ENCODE measurements at regions not wholly inside any gene's neighbourhood (a gene's known extent, or its start where the extent isn't known, plus 50 kb on each side); places are given as distances from the start of the nearest gene placed in this dataset.

GRCh38 chr3:165544432-165544831 lies 292.8 kb downstream of the BCHE start:
- no peak for DNase-seq (ENCODE audit: extremely low read depth in 1 of 4, low spot score in 3 of 4)
- 1% methylated on average over 7 of the region's 7 CpGs for WGBS (ENCODE audit: insufficient coverage, low coverage, missing lambda C conversion rate)
- CTCF ChIA-PET (ENCODE audit: low intra/inter-chr PET ratio), result no interaction called here

More at GRCh38 chr3:165544432-165544831, 292.8 kb downstream of the BCHE start:
- Histone ChIP-seq H2AFZ (ENCODE audit: low read depth, low read length) (no peak overlapping the region), H3K4me1 (replicated peaks in 1 of 2; ENCODE audit: control insufficient read depth in 2 of 2, insufficient read depth in 2 of 2, low read length in 2 of 2) (no peaks in the 10 kb centered on the region), H3K27me3 (ENCODE audit: control insufficient read depth in 2 of 2, insufficient read depth in 2 of 2, low read length in 2 of 2) (no peaks in the 10 kb centered on the region), H3K9me3 (replicated peaks; ENCODE audit: control insufficient read depth, insufficient read depth, low read depth, low read length) (no peaks in the 10 kb centered on the region), H3K9ac (ENCODE audit: insufficient read depth in 1 of 2, low read depth in 2 of 2, low read length in 2 of 2) (no peak overlapping the region), H3K36me3 (ENCODE audit: control insufficient read depth, insufficient read depth, low read length) (no peaks in the 10 kb centered on the region), H4K20me1 (replicated peaks; ENCODE audit: control insufficient read depth, insufficient read depth, low read length) (no peaks in the 10 kb centered on the region), H3K4me3 (no peak overlapping the region), H3K9me1 (ENCODE audit: control insufficient read depth, insufficient read depth, low read length) (no peaks in the 10 kb centered on the region), H3K4me2 (ENCODE audit: insufficient read depth, low read length) (no peak overlapping the region), H3K27ac (ENCODE audit: extremely low read depth, low read depth, low read length) (no peak overlapping the region), H3K79me2 (ENCODE audit: control insufficient read depth, insufficient read depth, low read length) (no peaks in the 10 kb centered on the region)
- in situ Hi-C loops (cut with MboI) (no loop called here), intact Hi-C loops (cut with micrococcal nuclease) (no loop called here)
- no peak for FAIRE-seq
- no peak for TF ChIP-seq NONO (IDR thresholded peaks at IDR 0.05; ENCODE audit: low read depth in 2 of 2, low read length in 1 of 2)
- no peak for TF ChIP-seq EGR1 (conservative IDR thresholded peaks at IDR 0.05)
- TF ChIP-seq ZNF197 (CRISPR knock-in tag; IDR thresholded peaks at IDR 0.05; ENCODE audit: low read depth), result no peak
- TF ChIP-seq ZNF785 (CRISPR knock-in tag; IDR thresholded peaks at IDR 0.05), result no peak
- TF ChIP-seq MEF2A (IDR thresholded peaks at IDR 0.05; ENCODE audit: control insufficient read depth, low read depth, low read length), result no peak
- TF ChIP-seq SAFB (IDR thresholded peaks at IDR 0.05; ENCODE audit: borderline replicate concordance, low read depth, low read length), result no peak
- TF ChIP-seq FIP1L1 (IDR thresholded peaks at IDR 0.05; ENCODE audit: low read depth, low read length, poor library complexity, severe bottlenecking), result no peak
- TF ChIP-seq ZBTB26 (CRISPR knock-in tag; IDR thresholded peaks at IDR 0.05), result no peak
- no peak for TF ChIP-seq HNRNPL (IDR thresholded peaks at IDR 0.05; ENCODE audit: low read depth, low read length)
- no peak for TF ChIP-seq RB1 (IDR thresholded peaks at IDR 0.05; ENCODE audit: low read depth)
- TF ChIP-seq, protein P1, sequence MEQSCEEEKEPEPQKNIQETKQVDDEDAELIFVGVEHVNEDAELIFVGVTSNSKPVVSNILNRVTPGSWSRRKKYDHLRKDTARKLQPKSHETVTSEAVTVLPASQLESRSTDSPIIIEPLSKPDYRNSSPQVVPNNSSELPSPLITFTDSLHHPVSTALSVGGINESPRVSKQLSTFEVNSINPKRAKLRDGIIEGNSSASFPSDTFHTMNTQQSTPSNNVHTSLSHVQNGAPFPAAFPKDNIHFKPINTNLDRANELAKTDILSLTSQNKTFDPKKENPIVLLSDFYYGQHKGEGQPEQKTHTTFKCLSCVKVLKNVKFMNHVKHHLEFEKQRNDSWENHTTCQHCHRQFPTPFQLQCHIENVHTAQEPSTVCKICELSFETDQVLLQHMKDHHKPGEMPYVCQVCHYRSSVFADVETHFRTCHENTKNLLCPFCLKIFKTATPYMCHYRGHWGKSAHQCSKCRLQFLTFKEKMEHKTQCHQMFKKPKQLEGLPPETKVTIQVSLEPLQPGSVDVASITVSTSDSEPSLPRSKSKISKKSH (CRISPR knock-in tag; IDR thresholded peaks at IDR 0.05), result no peak
- TF ChIP-seq, protein P2, sequence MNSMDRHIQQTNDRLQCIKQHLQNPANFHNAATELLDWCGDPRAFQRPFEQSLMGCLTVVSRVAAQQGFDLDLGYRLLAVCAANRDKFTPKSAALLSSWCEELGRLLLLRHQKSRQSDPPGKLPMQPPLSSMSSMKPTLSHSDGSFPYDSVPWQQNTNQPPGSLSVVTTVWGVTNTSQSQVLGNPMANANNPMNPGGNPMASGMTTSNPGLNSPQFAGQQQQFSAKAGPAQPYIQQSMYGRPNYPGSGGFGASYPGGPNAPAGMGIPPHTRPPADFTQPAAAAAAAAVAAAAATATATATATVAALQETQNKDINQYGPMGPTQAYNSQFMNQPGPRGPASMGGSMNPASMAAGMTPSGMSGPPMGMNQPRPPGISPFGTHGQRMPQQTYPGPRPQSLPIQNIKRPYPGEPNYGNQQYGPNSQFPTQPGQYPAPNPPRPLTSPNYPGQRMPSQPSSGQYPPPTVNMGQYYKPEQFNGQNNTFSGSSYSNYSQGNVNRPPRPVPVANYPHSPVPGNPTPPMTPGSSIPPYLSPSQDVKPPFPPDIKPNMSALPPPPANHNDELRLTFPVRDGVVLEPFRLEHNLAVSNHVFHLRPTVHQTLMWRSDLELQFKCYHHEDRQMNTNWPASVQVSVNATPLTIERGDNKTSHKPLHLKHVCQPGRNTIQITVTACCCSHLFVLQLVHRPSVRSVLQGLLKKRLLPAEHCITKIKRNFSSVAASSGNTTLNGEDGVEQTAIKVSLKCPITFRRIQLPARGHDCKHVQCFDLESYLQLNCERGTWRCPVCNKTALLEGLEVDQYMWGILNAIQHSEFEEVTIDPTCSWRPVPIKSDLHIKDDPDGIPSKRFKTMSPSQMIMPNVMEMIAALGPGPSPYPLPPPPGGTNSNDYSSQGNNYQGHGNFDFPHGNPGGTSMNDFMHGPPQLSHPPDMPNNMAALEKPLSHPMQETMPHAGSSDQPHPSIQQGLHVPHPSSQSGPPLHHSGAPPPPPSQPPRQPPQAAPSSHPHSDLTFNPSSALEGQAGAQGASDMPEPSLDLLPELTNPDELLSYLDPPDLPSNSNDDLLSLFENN (IDR thresholded peaks at IDR 0.05; ENCODE audit: low read depth in 2 of 2, low read length in 2 of 2), result no peak
- POLR2A ChIA-PET, result no interaction called here
- no TSS peak for BruUV-seq (replicated peaks)
- ATAC-seq, result no peak
